Neural progenitor cell (in vitro differentiated cells): ENCODE measurements at regions not wholly inside any gene's neighbourhood (a gene's known extent, or its start where the extent isn't known, plus 50 kb on each side); places are given as distances from the start of the nearest gene placed in this dataset.
A peak's percentile ranks its signal among the peaks of the same experiment; 100 is the strongest.

Experiments
- DNase-seq: peaks from one replicate; pipeline ENCODE4 v3.0.0-alpha.2; 2016; ENCODE audit warnings: low spot score
- H2AFZ ChIP-seq: fragments of 200-600 bp; sonication (generic); replicated peaks from 2 replicates; pipeline ENCODE4 v1.6.1; 2016; ENCODE audit warnings: antibody characterized with exemption
- H3F3A ChIP-seq: fragments of 200-600 bp; sonication (generic); 2 replicates; pipeline ENCODE4 v1.6.1; 2016; ENCODE audit warnings: antibody characterized with exemption, low read depth
- H3K27ac ChIP-seq: fragments of 200-600 bp; sonication (generic); 2 replicates; pipeline ENCODE4 v1.5.1; 2016; ENCODE audit warnings: mild to moderate bottlenecking
- H3K27me3 ChIP-seq: fragments of 200-600 bp; sonication (generic); 2 replicates; pipeline ENCODE4 v1.6.1; 2016; ENCODE audit warnings: mild to moderate bottlenecking, moderate library complexity
- H3K36me3 ChIP-seq: fragments of 200-600 bp; sonication (generic); 2 replicates; pipeline ENCODE4 v1.5.1; 2016
- H3K4me1 ChIP-seq: fragments of 200-600 bp; sonication (generic); 2 replicates; pipeline ENCODE4 v1.6.1; 2016; ENCODE audit warnings: mixed run types
- H3K4me2 ChIP-seq: fragments of 200-600 bp; sonication (generic); 2 replicates; pipeline ENCODE4 v1.6.1; 2016
- H3K4me3 ChIP-seq: fragments of 200-600 bp; sonication (generic); 2 replicates; pipeline ENCODE4 v1.5.1; 2016
- H3K79me2 ChIP-seq: fragments of 200-600 bp; sonication (generic); 2 replicates; pipeline ENCODE4 v1.6.1; 2016; ENCODE audit warnings: low read depth
- H3K9ac ChIP-seq: fragments of 200-600 bp; sonication (generic); 2 replicates; pipeline ENCODE4 v1.6.1; 2016
- H3K9me3 ChIP-seq: fragments of 200-600 bp; sonication (generic); 2 replicates; pipeline ENCODE4 v1.5.1; 2016; ENCODE audit warnings: low read depth
- H4K20me1 ChIP-seq: fragments of 200-600 bp; sonication (generic); 2 replicates; pipeline ENCODE4 v1.6.1; 2016; ENCODE audit warnings: low read depth
- H3K27ac Mint-ChIP-seq: 3 replicates; pipeline ENCODE4 v1.8.0; 2021; ENCODE audit warnings: mixed read lengths
- H3K27me3 Mint-ChIP-seq: 2 replicates; pipeline ENCODE4 v1.8.0; 2022; ENCODE audit warnings: low read depth, mild to moderate bottlenecking, inconsistent platforms, moderate library complexity, mixed read lengths; ENCODE audit not compliant: insufficient read depth
- H3K36me3 Mint-ChIP-seq: 3 replicates; pipeline ENCODE4 v1.8.0; 2021; ENCODE audit warnings: mixed read lengths
- H3K4me1 Mint-ChIP-seq: 3 replicates; pipeline ENCODE4 v1.8.0; 2021; ENCODE audit warnings: mixed read lengths
- H3K4me3 Mint-ChIP-seq: 3 replicates; pipeline ENCODE4 v1.8.0; 2021; ENCODE audit warnings: mild to moderate bottlenecking, moderate library complexity, mixed read lengths
- H3K9me3 Mint-ChIP-seq: 3 replicates; pipeline ENCODE4 v1.8.0; 2020; ENCODE audit warnings: mixed read lengths
- EZH2 ChIP-seq: fragments of 200-600 bp; sonication (generic); IDR thresholded peaks from 2 replicates; pipeline ENCODE4 v1.6.1; 2017; ENCODE audit warnings: antibody characterized with exemption, mild to moderate bottlenecking, moderate library complexity
- EZH2phosphoT487 ChIP-seq: fragments of 200-600 bp; sonication (generic); IDR thresholded peaks from 2 replicates; pipeline ENCODE4 v1.6.1; 2017; ENCODE audit warnings: antibody characterized with exemption
- TF ChIP-seq, protein P1 (sequence below): fragments of 200-600 bp; sonication (generic); IDR thresholded peaks from 2 replicates; pipeline ENCODE4 v1.5.1; 2017; ENCODE audit warnings: antibody characterized with exemption, mild to moderate bottlenecking

DNA sequence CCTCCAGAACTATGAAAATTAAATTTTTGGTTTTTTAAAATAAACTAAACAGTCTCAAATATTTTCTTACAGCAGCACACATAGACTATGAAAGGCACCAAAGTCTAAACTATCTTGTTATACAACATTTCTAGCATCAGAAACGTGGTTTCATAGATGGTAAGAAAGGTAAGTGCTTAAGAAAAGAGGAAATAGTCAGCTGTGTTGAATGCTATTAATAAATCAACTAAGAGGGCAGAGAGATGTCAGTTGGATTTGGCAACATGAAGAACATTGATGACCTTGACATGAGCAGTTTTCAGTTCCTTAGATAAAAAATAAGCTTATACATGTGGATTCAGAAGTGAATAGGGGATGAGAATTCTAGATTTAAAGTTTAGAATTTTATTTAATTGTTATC is 113.6 kb downstream of the RFX6 start:
- Histone ChIP-seq H2AFZ (no peak overlapping the region), H3K9me3 (no peaks in the 10 kb centered on the region), H3K9ac (no peak overlapping the region), H3K79me2 (no peaks in the 10 kb centered on the region), H3K27me3 (no peaks in the 10 kb centered on the region), H3K27ac (no peak overlapping the region), H3K4me2 (no peak overlapping the region), H4K20me1 (no peaks in the 10 kb centered on the region), H3K4me3 (no peak overlapping the region), H3K4me1 (peaks cover 6% of the 10 kb centered on the region), H3F3A (no peaks in the 10 kb centered on the region), H3K36me3 (no peaks in the 10 kb centered on the region)
- no peak overlapping the region for H3K4me3 Mint-ChIP-seq
- H3K27ac Mint-ChIP-seq: no peak overlapping the region
- H3K27me3 Mint-ChIP-seq: peaks cover under 1% of the 10 kb centered on the region
- H3K36me3 Mint-ChIP-seq: no peaks in the 10 kb centered on the region
- H3K4me1 Mint-ChIP-seq: no peaks in the 10 kb centered on the region
- TF ChIP-seq, protein P1, sequence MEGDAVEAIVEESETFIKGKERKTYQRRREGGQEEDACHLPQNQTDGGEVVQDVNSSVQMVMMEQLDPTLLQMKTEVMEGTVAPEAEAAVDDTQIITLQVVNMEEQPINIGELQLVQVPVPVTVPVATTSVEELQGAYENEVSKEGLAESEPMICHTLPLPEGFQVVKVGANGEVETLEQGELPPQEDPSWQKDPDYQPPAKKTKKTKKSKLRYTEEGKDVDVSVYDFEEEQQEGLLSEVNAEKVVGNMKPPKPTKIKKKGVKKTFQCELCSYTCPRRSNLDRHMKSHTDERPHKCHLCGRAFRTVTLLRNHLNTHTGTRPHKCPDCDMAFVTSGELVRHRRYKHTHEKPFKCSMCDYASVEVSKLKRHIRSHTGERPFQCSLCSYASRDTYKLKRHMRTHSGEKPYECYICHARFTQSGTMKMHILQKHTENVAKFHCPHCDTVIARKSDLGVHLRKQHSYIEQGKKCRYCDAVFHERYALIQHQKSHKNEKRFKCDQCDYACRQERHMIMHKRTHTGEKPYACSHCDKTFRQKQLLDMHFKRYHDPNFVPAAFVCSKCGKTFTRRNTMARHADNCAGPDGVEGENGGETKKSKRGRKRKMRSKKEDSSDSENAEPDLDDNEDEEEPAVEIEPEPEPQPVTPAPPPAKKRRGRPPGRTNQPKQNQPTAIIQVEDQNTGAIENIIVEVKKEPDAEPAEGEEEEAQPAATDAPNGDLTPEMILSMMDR: no peak
- TF ChIP-seq EZH2: no peak
- TF ChIP-seq EZH2phosphoT487: no peak
- no peak for DNase-seq
- H3K9me3 Mint-ChIP-seq: no peaks in the 10 kb centered on the region

DNA sequence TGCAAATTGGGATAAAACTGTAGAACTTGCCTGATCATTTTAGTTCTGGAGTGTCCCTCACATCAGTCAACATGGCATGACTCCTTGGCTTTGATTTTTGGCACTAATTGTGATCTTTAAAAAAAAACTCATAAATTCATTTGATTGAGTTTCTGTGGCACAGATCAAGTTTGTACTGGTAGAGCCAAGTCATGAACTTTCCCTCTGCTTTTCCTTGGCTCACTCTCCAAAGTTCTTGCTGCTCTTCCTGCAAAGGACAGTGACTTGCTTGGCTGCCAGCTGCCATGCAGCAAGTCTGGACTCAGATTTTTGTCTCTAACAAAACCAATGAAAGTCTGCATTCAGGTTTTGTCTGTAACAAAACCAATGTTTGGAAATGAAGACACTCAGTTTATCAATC is 115.5 kb downstream of the RFX6 start:
- H3K9me3 ChIP-seq: no peaks in the 10 kb centered on the region
- H3K27ac ChIP-seq: no peak overlapping the region
- no peak overlapping the region for H3K4me3 Mint-ChIP-seq
- no peak overlapping the region for H3K27ac Mint-ChIP-seq
- no peaks in the 10 kb centered on the region for H3K4me1 Mint-ChIP-seq
- peaks cover 13% of the 10 kb centered on the region for H3K4me1 ChIP-seq
- no peak for DNase-seq
- no peak overlapping the region for H3K4me3 ChIP-seq
- no peaks in the 10 kb centered on the region for H3K79me2 ChIP-seq
- TF ChIP-seq EZH2phosphoT487 (no peak), EZH2 (no peak)
- TF ChIP-seq, protein P1: no peak
- H3F3A ChIP-seq: no peaks in the 10 kb centered on the region
- H3K9me3 Mint-ChIP-seq: no peaks in the 10 kb centered on the region
- peaks cover 3% of the 10 kb centered on the region for H3K27me3 Mint-ChIP-seq
- no peaks in the 10 kb centered on the region for H4K20me1 ChIP-seq
- H3K9ac ChIP-seq: no peak overlapping the region
- no peak overlapping the region for H2AFZ ChIP-seq
- no peaks in the 10 kb centered on the region for H3K27me3 ChIP-seq
- H3K36me3 Mint-ChIP-seq: no peaks in the 10 kb centered on the region
- no peak overlapping the region for H3K4me2 ChIP-seq
- no peaks in the 10 kb centered on the region for H3K36me3 ChIP-seq

DNA sequence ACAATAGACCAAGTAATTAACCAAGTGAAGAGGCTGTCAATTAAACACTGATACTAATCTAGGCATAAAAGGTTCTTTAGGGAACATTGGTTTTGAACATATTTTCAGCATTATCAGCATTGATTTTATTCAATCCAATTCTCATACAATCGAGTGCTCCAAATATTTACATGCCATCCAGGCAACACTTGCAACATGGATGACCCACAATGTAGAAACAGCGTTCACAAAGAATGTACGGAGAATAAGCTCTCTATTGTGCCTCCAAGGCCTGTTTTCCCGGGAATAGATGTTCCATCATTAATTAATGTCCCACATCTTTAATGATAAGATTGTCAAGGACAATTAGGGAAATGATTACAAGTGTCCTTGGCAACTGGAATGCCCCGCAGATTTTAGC is 117.4 kb downstream of the RFX6 start:
- no peak overlapping the region for H3K27ac ChIP-seq
- Mint-ChIP-seq H3K4me3 (no peak overlapping the region), H3K27me3 (peaks cover 3% of the 10 kb centered on the region), H3K36me3 (no peaks in the 10 kb centered on the region), H3K9me3 (no peaks in the 10 kb centered on the region), H3K4me1 (no peaks in the 10 kb centered on the region), H3K27ac (no peak overlapping the region)
- H3K4me2 ChIP-seq: no peak overlapping the region
- H3K9me3 ChIP-seq: no peaks in the 10 kb centered on the region
- no peaks in the 10 kb centered on the region for H3K27me3 ChIP-seq
- no peak overlapping the region for H3K4me3 ChIP-seq
- no peaks in the 10 kb centered on the region for H4K20me1 ChIP-seq
- no peaks in the 10 kb centered on the region for H3K79me2 ChIP-seq
- no peak for DNase-seq
- H3K4me1 ChIP-seq: peaks cover 13% of the 10 kb centered on the region
- no peak overlapping the region for H3K9ac ChIP-seq
- H2AFZ ChIP-seq: no peak overlapping the region
- TF ChIP-seq EZH2 (no peak), EZH2phosphoT487 (no peak)
- TF ChIP-seq, protein P1: no peak
- H3F3A ChIP-seq: no peaks in the 10 kb centered on the region
- H3K36me3 ChIP-seq: no peaks in the 10 kb centered on the region

DNA sequence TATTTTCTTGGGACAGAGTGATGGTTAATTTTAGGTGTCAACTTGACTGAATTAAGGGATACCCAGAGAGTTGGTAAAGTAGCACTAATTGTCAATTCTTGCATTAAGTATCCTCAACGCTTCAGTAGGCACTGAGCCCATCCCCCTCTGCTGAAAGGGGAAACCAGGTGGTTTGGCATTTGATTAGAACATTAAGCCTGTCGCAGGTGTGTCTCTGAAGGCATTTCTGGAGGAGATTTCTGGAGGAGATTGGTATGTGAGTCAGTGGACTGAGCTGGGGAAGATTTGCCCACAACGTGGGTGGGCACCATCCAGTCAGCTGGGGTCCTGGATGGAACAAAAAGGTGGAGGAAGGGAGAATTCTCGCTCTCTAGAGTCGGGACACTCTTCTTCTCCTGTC is 119.8 kb downstream of the RFX6 start:
- peak; percentile 18 for DNase-seq
- no peak overlapping the region for H2AFZ ChIP-seq
- H3K79me2 ChIP-seq: no peaks in the 10 kb centered on the region
- no peak overlapping the region for H3K27ac ChIP-seq
- Mint-ChIP-seq H3K9me3 (no peaks in the 10 kb centered on the region), H3K27ac (no peak overlapping the region), H3K4me3 (no peak overlapping the region), H3K4me1 (no peaks in the 10 kb centered on the region), H3K27me3 (peaks cover 3% of the 10 kb centered on the region), H3K36me3 (no peaks in the 10 kb centered on the region)
- H3F3A ChIP-seq: no peaks in the 10 kb centered on the region
- H3K4me2 ChIP-seq: no peak overlapping the region
- no peaks in the 10 kb centered on the region for H4K20me1 ChIP-seq
- no peaks in the 10 kb centered on the region for H3K9me3 ChIP-seq
- H3K4me1 ChIP-seq: peaks cover 13% of the 10 kb centered on the region
- H3K36me3 ChIP-seq: no peaks in the 10 kb centered on the region
- no peak overlapping the region for H3K4me3 ChIP-seq
- no peak overlapping the region for H3K9ac ChIP-seq
- no peak for TF ChIP-seq EZH2phosphoT487
- TF ChIP-seq, protein P1: no peak
- TF ChIP-seq EZH2: no peak
- no peaks in the 10 kb centered on the region for H3K27me3 ChIP-seq
